ENCODE measurements at regions not wholly inside any gene's neighbourhood (a gene's known extent, or its start where the extent isn't known, plus 50 kb on each side); places are given as distances from the start of the nearest gene placed in this dataset.

GRCh38 chr1:219276049-219276738, 102.5 kb downstream of the LYPLAL1 start:
- DNase-seq (ENCODE audit: low read depth) = no peak

- DNase-seq (ENCODE audit: low read depth) = no peak
Observed at GRCh38 chr1:219273088-219273686, 99.5 kb downstream of the LYPLAL1 start.

- no peak for DNase-seq (ENCODE audit: low read depth)
Observed at GRCh38 chr1:219271818-219272535, 98.3 kb downstream of the LYPLAL1 start.

- no peak for DNase-seq (ENCODE audit: low read depth)
Observed at GRCh38 chr1:219269171-219269570, 95.5 kb downstream of the LYPLAL1 start.

- DNase-seq (ENCODE audit: low read depth) = no peak
Observed at GRCh38 chr1:219266524-219266923, 92.8 kb downstream of the LYPLAL1 start.

- DNase-seq (ENCODE audit: low read depth) = no peak
Observed at GRCh38 chr1:219265026-219265515, 91.4 kb downstream of the LYPLAL1 start.

GRCh38 chr1:219264561-219264960, 90.9 kb downstream of the LYPLAL1 start:
- no peak for DNase-seq (ENCODE audit: low read depth)

Data from CMK (cell line).